Mammary epithelial cell (primary cell): ENCODE measurements at regions not wholly inside any gene's neighbourhood (a gene's known extent, or its start where the extent isn't known, plus 50 kb on each side); places are given as distances from the start of the nearest gene placed in this dataset.

Source experiments
- EZH2 ChIP-seq: IDR thresholded peaks from 2 replicates; pipeline ENCODE4 v1.6.1; 2012; ENCODE audit warnings: low read length, inconsistent platforms, borderline replicate concordance
- TF ChIP-seq, protein P1 (sequence below), 2 donors: IDR thresholded peaks in 1 of 2; conservative IDR thresholded peaks in 1 of 2; 2 replicates each; pipeline ENCODE4 v1.5.1; 2011 to 2012; ENCODE audit warnings: inconsistent platforms in 2 of 2, low read length in 2 of 2, mild to moderate bottlenecking in 2 of 2, control low read depth in 1 of 2, low read depth in 1 of 2; ENCODE audit not compliant: insufficient read depth in 1 of 2; ENCODE audit errors: extremely low read depth in 1 of 2

DNA sequence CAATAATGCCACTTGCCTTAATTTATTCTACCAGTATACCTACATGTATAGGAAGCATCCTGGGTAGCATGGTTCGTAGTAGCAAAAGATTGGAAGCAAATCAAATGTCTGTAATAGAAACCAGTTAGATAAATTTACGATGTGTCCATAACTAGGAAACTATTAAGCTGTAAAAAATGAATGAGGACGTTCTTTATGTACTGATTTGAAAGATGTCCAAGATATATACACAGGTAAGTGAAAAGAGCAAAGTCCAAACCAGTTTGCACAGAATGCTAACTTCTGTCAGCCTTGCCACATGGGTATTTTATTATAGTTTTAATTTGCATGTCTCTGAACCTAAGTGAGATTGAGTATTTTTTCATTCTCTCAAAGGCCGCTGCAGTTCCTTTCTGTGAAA, 251.8 kb upstream of the IRF2BP2 start:
- TF ChIP-seq, protein P1, sequence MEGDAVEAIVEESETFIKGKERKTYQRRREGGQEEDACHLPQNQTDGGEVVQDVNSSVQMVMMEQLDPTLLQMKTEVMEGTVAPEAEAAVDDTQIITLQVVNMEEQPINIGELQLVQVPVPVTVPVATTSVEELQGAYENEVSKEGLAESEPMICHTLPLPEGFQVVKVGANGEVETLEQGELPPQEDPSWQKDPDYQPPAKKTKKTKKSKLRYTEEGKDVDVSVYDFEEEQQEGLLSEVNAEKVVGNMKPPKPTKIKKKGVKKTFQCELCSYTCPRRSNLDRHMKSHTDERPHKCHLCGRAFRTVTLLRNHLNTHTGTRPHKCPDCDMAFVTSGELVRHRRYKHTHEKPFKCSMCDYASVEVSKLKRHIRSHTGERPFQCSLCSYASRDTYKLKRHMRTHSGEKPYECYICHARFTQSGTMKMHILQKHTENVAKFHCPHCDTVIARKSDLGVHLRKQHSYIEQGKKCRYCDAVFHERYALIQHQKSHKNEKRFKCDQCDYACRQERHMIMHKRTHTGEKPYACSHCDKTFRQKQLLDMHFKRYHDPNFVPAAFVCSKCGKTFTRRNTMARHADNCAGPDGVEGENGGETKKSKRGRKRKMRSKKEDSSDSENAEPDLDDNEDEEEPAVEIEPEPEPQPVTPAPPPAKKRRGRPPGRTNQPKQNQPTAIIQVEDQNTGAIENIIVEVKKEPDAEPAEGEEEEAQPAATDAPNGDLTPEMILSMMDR (conservative IDR thresholded peaks at IDR 0.05 in 1 of 2, IDR thresholded peaks at IDR 0.05 in 1 of 2; ENCODE audit: extremely low read depth in 1 of 2, insufficient read depth in 1 of 2, low read depth in 1 of 2, low read length in 2 of 2), result no peak
- no peak for TF ChIP-seq EZH2
